ENCODE measurements at regions not wholly inside any gene's neighbourhood (a gene's known extent, or its start where the extent isn't known, plus 50 kb on each side); places are given as distances from the start of the nearest gene placed in this dataset.

GRCh38 chr7:32673275-32673983 is 178.1 kb downstream of the AVL9 start:
- no peak for TF ChIP-seq POLR2A (IDR thresholded peaks at IDR 0.05)
- TF ChIP-seq CTCF (IDR thresholded peaks at IDR 0.05) = no peak
- TF ChIP-seq POLR2AphosphoS5 (IDR thresholded peaks at IDR 0.05) = no peak
- no peak for TF ChIP-seq EP300 (IDR thresholded peaks at IDR 0.05)

Data from gastroesophageal sphincter (tissue), 3 donors.